ENCODE measurements at regions not wholly inside any gene's neighbourhood (a gene's known extent, or its start where the extent isn't known, plus 50 kb on each side); places are given as distances from the start of the nearest gene placed in this dataset.

GRCh38 chr2:138435701-138436100 is 65.9 kb upstream of the SPOPL start:
- no peaks in the 10 kb centered on the region for H3K27me3 ChIP-seq (ENCODE audit: control insufficient read depth in 2 of 2, insufficient read depth in 2 of 2, low read length in 2 of 2)
- intact Hi-C loops (cut with micrococcal nuclease): no loop called here
- no peaks in the 10 kb centered on the region for H3K79me2 ChIP-seq (ENCODE audit: insufficient read depth, low read length)
- H3K27ac ChIP-seq (ENCODE audit: low read depth in 1 of 2, low read length in 2 of 2): no peak overlapping the region
- Mint-ChIP-seq H3K27ac (no peak overlapping the region), H3K9me3 (peaks cover 0 to 9% (median 1%) of the 10 kb centered on the region in 7 donors), H3K4me3 (no peak overlapping the region), H3K36me3 (no peaks in the 10 kb centered on the region), H3K27me3 (ENCODE audit: low read depth in 3 of 3) (no peaks in the 10 kb centered on the region), H3K4me1 (no peaks in the 10 kb centered on the region)
- DNase-seq: no peak
- H4K20me1 ChIP-seq (ENCODE audit: insufficient read depth, low read length): no peaks in the 10 kb centered on the region
- H2AFZ ChIP-seq (ENCODE audit: insufficient read depth, low read depth, low read length, poor library complexity, severe bottlenecking): no peak overlapping the region
- TF ChIP-seq CTCF (IDR thresholded peaks at IDR 0.05): no peak
- no peak overlapping the region for H3K9ac ChIP-seq (ENCODE audit: insufficient read depth, low read length, poor library complexity, severe bottlenecking)
- no peak overlapping the region for H3K4me2 ChIP-seq (replicated peaks; ENCODE audit: extremely low read depth, low read length, poor library complexity, severe bottlenecking)
- H3K4me3 ChIP-seq (replicated peaks in 1 of 3; ENCODE audit: low read depth in 2 of 3, low read length in 3 of 3): no peak overlapping the region
- 75% methylated on average over 1 of the region's 1 CpG for WGBS (ENCODE audit: insufficient coverage)
- H3K36me3 ChIP-seq (replicated peaks in 1 of 2; ENCODE audit: control insufficient read depth in 1 of 2, insufficient read depth in 2 of 2, low read length in 2 of 2): no peaks in the 10 kb centered on the region
- no peaks in the 10 kb centered on the region for H3K4me1 ChIP-seq (ENCODE audit: control insufficient read depth in 1 of 2, insufficient read depth in 2 of 2, low read length in 2 of 2)
- H3K9me3 ChIP-seq (replicated peaks in 1 of 2; ENCODE audit: control insufficient read depth in 1 of 2, insufficient read depth in 1 of 2, low read length in 2 of 2): no peaks in the 10 kb centered on the region

DNA sequence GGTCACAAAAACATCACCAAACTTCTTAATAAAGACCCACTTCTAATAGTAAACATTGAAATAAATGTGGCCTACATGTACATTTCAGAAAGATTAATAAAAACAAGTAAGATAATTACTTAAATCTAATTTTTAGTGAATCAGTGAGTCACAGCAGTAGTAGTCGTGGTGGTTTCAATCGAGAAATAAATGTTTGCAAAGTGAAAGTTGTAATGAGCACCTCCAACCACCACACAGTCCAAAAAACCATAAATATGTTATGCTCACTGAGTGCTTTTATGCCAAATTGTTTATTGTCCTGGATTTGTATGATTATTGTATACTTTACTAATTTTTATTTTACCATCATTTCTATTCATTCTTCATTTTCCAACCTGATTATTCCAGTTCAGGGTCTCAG is 61.8 kb upstream of the SPOPL start:
- Mint-ChIP-seq H3K4me3 (no peak overlapping the region), H3K27me3 (ENCODE audit: low read depth in 3 of 3) (no peaks in the 10 kb centered on the region), H3K9me3 (peaks cover 0 to 6% (median 2%) of the 10 kb centered on the region in 7 donors), H3K4me1 (no peaks in the 10 kb centered on the region), H3K36me3 (no peaks in the 10 kb centered on the region), H3K27ac (no peak overlapping the region)
- Histone ChIP-seq H4K20me1 (ENCODE audit: insufficient read depth, low read length) (no peaks in the 10 kb centered on the region), H3K27me3 (ENCODE audit: control insufficient read depth in 2 of 2, insufficient read depth in 2 of 2, low read length in 2 of 2) (no peaks in the 10 kb centered on the region), H3K4me1 (ENCODE audit: control insufficient read depth in 1 of 2, insufficient read depth in 2 of 2, low read length in 2 of 2) (no peaks in the 10 kb centered on the region), H3K4me3 (replicated peaks in 1 of 3; ENCODE audit: low read depth in 2 of 3, low read length in 3 of 3) (no peak overlapping the region), H3K4me2 (replicated peaks; ENCODE audit: extremely low read depth, low read length, poor library complexity, severe bottlenecking) (no peak overlapping the region), H3K79me2 (ENCODE audit: insufficient read depth, low read length) (no peaks in the 10 kb centered on the region), H3K27ac (ENCODE audit: low read depth in 1 of 2, low read length in 2 of 2) (no peak overlapping the region), H3K9me3 (replicated peaks in 1 of 2; ENCODE audit: control insufficient read depth in 1 of 2, insufficient read depth in 1 of 2, low read length in 2 of 2) (no peaks in the 10 kb centered on the region), H3K36me3 (replicated peaks in 1 of 2; ENCODE audit: control insufficient read depth in 1 of 2, insufficient read depth in 2 of 2, low read length in 2 of 2) (no peaks in the 10 kb centered on the region), H3K9ac (ENCODE audit: insufficient read depth, low read length, poor library complexity, severe bottlenecking) (no peak overlapping the region), H2AFZ (ENCODE audit: insufficient read depth, low read depth, low read length, poor library complexity, severe bottlenecking) (no peak overlapping the region)
- DNase-seq: no peak
- no peak for TF ChIP-seq CTCF (IDR thresholded peaks at IDR 0.05)
- intact Hi-C loops (cut with micrococcal nuclease): no loop called here
- no CpG with 5 or more reads among the region's 2 CpGs for WGBS (ENCODE audit: insufficient coverage)

Measured in CD14-positive monocyte (primary cell).